ENCODE measurements at regions not wholly inside any gene's neighbourhood (a gene's known extent, or its start where the extent isn't known, plus 50 kb on each side); places are given as distances from the start of the nearest gene placed in this dataset.
"Not testable (repeated sequence)": the region's sequence is repeated elsewhere in the genome, so short reads cannot be mapped to it uniquely, and the experiment has no call there.

DNA sequence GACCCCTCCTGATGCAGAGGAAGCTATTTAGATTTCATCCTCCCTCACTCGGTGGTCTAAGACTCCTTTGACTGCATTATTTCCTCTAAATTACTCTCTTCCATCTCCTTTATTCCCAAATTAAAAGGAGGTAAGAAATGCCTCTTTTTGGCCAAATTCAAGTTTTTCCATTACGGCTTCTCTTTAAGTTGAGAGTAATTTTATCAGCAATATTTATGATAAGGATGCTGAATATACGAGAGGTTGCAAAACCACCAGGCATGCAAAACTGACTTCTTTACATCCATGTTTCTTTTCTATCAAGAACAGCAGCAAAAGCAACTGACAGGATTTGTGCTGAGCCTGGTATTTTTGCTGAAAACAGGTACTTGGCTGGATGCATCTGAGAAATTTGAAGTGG lies 262.0 kb upstream of the RARB start:
- no peak for DNase-seq

DNA sequence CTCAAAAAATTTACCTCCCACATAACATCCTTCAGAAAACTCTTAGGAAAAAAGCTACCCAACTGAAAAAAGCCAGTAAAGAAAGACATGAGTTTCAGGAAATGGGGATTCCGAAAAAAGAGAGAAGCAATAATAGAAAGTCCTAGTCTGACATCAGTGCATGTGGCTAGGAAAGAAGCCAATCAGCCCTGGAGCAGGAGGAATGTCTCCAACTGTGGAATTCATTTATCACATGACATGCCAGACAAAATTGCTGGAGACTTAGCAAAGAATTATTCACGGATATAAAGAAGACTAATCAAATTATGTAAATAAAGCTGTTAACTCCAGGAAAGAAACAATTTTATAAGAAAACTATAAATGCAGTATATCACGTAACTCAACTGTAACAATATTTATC lies 258.9 kb upstream of the RARB start:
- no peak for DNase-seq

DNA sequence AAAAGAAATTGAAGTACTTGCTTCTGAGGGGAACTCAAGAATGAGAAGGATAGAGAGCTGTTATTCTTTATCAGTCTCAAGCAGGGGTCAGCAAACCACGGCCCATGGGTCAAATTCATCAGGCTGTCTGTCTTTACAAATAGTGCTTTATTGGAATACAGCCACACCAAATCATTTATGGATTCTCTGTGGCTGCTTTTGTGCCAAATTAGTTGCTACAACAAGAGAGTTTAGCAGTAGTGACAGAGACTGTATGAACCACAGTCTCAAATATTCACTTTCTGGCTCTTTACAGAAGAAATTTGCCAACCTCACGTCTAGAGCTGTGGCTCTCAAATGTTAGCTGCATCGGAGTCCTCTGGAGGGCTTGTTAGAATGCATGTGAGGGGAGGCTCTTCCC lies 258.0 kb upstream of the RARB start:
- DNase-seq, result no peak

DNA sequence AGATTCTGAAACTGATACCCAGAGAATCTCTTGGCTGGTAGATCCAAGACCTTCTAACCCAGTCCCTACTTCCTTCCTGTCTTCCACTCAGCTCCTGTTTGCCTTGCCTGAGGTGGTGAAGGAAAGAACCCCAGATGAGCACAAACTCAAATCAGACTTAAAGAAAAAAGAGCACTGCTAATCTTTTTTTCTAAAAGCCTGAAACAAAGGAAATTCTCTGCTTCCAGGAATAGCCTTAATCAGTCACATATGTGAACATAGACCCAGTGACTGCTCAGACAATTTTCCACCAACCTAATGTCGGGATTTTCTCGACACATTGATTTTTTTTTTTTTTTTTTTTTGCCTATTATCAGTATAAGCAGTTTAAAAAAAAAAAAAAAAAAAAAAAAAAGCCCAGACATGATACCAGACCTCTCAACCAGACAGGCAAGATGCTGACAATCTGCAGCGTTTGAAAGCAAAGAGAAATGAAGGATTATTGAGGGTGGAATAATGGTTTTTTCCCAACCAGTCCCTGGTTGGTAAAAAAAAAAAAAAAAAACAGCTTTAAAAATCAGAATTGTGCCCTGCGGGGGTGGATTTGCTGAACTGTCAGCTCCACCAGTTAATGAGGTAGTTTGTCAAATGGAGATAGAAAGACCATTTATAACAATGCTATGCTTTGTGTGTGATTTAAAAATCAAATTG lies 256.8 kb upstream of the RARB start:
- no peak for DNase-seq

DNA sequence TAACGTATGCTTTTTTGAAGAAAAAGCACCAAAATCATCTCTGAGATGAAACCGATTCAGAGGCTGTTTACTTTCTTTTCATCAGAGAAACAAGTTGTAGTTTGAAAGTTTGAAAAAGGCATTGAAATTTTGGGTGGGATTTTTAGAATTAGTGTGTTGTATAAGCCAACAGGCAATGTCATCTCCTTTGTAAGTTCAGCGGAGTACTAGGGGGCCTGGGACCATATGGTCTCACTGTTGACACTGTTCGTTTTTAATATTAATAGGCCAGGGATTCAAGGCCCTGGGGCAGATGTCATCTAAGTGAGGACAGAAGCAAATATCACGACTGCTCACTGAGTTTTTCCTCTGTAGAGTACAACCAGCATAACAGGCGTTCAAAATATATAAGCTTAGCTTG lies 256.2 kb upstream of the RARB start:
- DNase-seq, result no peak

DNA sequence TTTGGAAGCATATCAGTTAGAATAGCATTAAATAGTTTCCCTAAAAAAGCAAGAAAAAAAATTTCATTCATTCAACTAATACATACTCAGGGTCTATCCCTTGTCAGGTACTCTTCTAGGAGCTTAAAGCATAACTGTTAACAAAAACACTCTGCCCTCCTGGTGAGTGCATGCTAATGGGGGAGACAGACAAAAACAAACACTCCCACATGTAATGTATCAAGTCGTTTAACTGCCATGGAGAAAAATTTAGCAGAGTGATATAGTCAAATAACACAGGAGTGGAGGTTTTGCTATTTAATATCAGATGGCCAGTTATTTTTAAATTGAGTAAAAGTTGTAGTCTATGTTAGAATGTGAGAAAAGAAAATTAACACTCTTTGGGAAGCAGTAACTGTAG lies 254.5 kb upstream of the RARB start:
- no peak for DNase-seq

DNA sequence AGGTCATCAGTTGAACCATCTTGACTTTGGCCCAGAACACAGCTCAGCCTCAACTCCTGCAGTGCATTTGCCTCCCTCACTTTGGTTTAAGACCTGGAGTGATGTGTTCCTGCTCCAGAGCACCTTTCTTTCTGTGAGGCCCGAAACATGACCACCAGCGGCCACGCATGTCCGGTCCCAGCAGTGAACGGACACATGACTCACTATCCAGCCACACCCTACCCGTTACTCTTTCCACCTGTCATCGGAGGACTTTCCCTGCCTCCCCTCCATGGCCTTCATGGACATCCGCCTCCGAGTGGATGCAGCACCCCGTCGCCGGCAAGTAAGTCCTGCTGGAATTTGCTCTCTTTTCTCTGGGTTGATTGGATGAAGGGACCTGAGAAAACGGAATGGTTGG lies 253.8 kb upstream of the RARB start:
- DNase-seq, result no peak

DNA sequence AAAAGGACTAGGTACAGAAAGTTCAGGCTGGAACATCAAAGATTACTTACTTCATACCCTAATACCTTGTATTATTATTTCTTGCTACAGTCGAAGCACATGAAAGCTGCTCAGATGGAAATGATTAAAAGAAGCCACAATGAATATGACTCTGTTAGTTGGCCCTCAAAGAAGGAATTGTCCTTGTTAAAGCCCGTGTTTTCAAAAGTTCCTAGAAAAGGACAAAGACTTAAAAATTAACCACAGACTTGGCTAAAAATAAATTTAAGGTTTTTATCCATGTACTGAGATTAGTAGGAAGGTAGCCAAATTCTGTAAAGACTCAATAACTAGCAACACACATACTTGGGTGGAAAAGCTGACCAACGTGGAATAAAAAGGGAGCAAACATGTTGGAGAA lies 251.0 kb upstream of the RARB start:
- no peak for DNase-seq

DNA sequence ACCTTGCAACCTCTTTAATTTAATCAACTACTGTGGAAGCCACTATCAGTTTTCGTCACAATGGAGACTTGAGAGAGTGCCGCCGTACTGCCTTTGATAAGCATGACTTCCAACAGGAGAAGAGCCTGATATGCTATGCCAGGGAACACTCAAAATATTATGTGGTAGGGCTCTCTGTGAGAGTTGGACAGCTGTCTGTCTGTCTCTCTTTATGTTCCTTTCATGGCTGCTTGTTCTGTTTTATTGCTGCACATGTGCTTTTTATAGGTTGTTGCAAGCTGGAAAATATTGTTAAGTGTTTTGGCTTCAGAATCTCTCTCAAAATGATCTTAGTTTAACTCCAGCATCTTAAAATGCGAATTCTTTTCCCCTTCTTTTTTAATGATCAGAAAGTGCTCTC lies 249.4 kb upstream of the RARB start:
- peak; percentile 54 for DNase-seq

DNA sequence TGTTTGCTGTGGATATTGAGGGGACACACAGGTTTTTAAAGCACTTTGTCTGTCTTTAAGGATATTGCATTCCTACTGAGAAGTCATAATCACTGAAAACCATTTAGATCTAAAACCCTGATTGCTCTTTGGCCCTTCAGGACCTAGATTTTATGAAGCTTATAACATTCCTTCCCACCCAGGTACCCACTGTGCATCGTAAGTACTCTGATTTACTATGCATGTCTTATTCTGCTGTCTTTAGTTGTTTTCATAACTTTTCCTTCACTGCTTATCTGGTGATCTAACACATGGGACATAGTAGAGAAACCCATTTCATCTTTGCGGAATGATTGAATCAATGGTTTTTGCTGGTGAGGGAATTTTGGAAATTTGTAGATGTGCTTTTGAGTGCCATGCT lies 247.0 kb upstream of the RARB start:
- no peak for DNase-seq

DNA sequence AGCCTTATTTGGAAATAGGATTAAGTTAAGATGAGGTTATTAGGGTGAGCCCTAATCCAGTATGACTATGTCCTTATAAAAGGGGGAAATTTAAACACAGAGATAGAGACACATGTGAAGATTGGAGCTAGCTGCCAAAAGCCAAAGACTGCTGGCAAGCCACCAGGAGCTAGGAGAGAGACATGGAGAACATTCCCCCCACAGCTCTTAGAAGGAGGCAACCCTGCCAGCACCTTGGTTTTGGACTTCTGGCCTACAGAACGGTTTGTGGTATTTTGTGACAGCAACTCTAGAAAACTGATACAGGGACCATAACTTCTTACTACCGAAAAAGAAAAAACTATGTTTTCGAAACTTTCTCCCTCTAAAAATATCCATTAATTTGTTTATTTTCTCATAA lies 245.3 kb upstream of the RARB start:
- no peak for DNase-seq

DNA sequence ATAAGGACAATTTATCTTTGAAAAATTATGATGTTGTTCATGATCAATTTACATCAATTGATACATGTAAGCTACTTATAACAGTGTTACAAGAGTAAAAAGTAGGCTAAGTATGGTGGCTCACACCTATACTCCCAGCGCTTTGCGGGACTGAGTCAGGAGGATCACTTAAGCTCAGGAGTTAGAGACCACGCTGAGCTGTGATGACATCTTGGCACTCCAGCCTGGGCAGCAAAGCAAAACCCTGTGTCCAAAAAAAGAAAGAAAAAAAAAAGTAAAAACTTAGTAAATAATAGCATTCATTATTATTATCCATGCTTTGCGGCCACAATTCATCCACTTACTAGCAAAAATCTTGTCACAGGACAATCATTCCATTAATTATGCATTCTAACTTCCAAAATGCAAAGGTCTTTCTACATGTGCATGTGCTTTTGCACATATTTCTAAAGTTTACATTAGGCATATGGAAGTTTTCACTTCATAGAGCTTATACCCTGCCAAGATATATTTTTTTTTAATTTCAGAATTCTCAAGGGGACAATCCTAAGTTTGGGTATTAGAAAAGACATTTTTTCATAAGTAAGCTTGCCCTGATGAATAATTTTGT lies 243.3 kb upstream of the RARB start:
- DNase-seq, result no peak

DNA sequence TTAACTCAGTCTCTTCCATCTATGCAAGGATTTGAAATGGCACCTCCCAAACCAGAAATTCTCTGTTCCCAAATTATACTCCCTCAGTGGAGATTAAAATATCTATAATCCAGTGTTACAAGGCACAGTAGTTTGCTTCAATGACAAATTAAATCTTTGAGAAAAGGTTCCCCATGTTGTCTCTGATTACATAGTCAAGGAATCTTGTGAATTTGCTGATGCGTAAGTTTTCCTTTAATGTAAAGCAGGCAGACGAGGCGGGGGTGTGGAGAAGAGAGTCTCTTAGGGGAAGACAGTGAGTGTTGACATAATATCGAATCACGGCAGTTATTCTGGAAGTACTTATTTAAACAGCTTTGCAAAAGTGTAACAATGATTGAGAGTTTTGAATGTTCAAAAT lies 236.4 kb upstream of the RARB start:
- no peak for DNase-seq

DNA sequence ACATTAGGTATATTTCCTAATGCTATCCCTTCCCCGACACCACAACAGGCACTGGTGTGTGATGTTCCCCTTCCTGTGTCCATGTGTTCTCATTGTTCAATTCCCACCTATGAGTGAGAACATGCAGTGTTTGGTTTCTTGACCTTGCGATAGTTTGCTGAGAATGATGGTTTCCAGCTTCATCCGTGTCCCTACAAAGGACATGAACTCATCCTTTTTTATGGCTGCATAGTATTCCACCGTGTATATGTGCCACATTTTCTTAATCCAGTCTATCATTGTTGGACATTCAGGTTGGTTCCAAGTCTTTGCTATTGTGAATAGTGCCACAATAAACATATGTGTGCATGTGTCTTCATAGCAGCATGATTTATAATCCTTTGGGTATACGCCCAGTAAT lies 228.5 kb upstream of the RARB start:
- DNase-seq, result not testable (repeated sequence)

DNA sequence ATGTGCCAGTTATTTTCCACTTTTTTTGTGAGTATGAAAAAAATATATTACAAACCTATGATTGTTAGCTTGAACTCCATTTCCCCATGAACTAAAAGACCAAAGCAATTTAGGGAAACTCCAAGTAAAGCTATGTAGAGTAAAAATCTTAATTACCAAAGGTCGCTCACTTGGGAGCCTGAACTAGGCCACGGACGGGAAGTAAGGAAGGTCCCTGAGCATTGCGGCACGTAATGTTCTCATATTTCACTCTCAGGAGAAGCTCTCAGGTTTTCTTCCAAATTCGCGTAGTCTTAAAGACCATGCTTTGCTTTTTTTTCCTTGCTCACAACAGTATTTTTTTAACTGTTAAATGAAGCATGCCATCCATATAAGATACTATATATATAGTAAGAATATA lies 215.3 kb upstream of the RARB start:
- DNase-seq, result no peak

DNA sequence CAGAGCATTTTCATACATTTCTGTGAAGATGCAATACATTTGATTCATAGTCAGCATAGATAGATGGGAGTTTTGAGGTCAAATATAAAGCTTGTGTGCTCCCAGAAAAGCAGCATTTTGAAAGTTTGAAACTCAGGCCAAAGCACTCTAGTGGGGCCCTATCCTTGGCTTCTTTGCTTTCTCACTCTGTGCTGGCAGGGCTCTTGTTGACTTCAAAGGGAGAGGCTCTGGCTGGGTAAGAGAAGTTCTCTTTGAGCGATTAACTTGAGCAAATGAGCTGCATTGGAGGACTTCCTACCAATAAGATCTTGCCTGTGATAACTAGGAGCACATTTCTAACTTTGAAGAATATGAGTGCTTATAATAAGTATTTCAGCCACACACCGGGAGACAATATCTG lies 214.0 kb upstream of the RARB start:
- DNase-seq, result no peak

DNA sequence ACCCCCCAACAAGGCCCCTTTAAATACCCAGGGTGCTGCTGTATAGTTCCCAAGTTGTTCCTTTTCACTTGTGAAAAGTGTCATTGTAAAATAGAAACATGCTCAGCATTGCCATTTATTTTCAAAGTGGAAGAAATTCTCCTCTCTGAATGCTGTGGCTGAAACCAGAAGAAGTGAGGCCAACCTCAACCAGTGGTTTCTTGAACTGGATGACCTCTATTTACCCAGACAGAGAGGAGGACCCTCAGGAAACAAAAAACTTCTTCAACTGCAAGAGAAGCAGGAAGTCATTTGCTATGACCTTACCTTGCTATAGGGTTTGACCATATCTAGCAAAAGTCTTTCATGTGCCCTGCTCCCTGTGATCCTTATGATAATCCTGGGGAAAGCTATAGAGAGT lies 209.7 kb upstream of the RARB start:
- no peak for DNase-seq

DNA sequence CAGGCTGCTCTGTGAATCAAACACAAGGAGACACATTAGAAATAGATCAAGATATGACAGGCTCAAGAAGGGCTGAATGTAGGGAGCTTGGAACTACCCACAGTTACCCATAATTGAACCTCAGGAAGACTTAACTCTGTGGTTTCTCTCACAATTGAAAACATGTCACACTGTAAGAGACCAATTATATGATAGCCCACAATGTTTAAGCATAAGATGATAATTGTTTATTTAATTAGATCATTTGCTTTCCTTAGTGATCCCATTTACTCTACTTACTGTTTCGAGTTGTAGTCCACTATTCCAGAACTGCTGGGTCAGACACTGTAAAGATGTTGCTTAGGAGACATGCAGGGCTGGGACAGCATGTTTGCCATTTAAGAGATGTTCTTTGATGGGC lies 201.3 kb upstream of the RARB start:
- no peak for DNase-seq

DNA sequence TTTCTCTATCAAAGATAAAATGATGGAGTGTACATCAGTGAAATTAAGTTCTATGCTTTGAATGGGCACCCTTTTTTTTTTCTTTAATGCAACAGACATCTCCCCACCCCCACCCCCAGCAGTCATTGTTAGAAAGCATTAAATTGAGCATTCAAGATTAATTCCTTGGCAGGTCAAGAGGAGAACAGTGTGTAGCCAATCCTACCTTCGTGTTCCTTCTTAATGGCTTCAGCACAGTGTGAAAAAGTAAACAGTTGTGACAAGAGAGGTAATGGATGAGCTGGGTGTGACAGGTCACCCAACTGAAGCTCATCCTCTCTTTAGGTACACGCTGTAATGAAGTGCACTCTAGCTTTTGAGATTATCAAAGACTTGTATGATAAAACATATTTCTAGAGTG lies 198.5 kb upstream of the RARB start:
- DNase-seq, result no peak

DNA sequence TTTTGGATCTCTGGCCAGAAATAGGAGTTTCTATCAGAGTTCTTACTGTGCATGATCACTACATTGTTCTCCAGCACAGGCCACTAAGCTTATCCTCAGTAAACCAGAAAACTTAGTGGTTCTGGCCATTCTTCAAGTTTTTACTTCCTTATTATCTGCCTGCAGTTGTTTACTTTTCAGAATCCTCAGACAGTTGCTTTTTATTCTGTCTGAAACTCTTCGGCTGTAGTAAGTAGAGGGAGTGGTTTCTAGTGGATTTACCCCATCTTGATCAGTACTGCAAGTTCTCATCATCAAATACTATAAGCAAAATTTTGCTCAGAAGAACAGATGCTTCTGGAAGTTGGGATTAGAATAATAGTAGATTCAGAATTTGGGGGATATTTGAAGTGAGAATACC lies 193.0 kb upstream of the RARB start:
- DNase-seq, result no peak

DNA sequence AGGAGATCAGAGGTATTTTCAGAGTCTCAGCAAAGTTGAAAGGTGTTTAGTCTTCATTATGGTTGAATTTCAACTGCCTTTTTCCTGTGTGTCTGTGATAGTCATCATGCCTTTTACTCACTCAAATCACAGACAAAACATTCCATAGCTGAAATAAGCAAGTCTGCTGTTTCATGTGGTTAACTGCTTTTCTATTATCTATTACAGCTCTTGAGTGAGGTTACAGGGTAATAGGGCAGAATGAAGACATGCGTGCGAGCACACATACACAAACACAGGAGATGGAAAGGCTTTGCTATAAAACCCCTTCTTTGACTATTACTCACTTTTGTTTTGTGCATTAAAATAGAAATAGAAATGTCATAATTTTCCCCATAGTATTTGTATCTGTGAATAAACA lies 192.6 kb upstream of the RARB start:
- DNase-seq, result no peak

DNA sequence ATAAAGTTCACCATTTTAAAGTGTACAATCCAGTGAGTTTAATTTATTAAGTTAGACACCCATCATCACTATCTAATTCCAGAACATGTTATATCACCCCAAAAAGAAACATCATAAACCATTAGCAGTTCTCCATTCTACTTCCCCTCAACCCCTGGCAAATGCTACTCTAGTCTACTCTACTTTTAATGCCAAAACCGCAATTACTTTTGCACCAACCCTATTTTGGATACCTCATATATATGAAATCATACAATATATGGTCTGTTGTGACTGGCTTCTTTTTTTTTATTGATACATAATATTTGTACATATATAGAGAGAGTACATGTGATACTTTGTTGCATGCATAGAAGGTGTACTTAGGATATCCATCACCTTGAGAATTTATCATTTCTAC lies 190.5 kb upstream of the RARB start:
- no peak for DNase-seq

DNA sequence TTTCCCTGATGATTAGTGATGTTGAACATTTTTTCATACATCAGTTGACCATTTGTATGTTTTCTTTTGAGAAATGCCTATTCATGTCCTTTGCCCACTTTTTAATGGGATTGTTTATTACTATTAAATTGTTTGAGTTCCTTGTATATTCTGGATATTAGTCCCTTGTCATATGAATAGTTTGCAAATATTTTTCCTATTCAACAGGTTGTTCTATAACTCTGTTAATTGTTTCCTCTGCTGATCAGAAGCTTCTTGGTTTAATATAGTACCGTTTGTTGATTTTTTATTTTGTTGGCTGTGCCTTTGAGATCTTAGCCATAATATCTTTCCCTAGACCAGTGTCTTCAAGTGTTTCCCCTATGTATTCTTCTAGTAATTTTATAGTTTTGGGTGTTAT lies 189.0 kb upstream of the RARB start:
- DNase-seq, result no peak

DNA sequence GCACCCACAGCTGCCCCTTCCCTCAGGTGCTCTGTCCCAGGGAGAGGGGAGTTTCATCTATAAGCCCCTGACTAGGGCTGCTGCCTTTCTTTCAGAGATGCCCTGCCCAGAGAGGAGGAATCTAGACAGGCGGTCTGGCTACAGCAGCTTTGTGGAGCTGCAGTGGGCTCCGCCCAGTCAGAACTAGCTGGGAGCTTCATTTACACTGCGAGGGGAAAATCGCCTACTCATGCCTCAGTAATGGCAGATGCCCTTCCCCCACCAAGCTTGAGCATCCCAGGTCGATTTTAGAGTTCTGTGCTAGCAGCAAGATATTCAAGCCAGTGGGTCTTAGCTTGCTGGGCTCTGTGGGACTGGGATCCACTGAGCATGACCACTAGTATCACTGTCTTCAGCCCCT lies 181.2 kb upstream of the RARB start:
- DNase-seq, result no peak

DNA sequence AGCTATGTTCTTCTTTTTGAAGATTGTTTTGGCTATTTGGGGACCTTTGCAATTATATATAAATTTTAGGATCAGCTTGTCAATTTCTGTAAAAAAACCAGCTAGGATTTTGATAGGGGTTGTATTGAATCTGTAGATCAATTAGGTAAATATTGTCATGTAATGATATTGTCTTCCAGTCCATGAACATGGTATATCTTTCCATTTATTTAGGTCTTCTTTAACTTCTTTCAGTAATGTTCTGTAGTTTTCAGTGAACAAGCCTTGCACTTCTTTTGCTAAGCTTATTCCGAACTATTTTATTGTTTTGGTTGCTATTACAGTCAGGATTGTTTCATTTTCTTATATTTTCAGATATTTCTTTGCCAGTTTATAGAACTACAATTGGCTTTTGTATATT lies 175.8 kb upstream of the RARB start:
- DNase-seq, result no peak

Data from right forelimb (tissue), 1 donor.